ENCODE measurements at regions not wholly inside any gene's neighbourhood (a gene's known extent, or its start where the extent isn't known, plus 50 kb on each side); places are given as distances from the start of the nearest gene placed in this dataset.

DNA sequence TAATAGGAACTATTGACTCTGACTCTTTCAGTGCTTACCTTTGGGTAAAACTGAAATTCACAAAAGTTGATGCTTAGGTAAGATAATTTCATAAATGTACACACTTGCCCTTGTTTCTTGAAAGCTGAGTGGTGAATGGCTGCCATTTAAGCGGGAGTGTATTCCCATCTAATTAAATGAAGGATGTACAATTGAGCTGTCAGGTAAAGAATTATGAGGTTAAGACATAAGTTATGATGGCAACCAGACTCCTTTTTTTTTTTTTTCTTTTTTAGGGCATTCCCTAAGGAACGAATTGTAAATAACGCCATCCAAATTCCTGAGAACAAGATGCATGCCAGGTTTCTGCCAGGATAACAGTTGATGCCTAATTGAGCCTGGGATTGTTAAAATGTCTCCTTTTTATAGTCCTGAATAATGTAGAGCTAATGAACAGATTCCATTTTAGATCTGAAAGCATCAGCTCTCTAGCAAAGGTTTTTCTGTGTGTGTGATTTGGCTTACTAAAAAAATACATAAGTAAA lies 199.7 kb downstream of the ISL1 start:
- TF ChIP-seq CTCF (IDR thresholded peaks at IDR 0.05), result no peak
- TF ChIP-seq POLR2A (IDR thresholded peaks at IDR 0.05), result no peak
